DND-41 (cell line): ENCODE measurements at regions not wholly inside any gene's neighbourhood (a gene's known extent, or its start where the extent isn't known, plus 50 kb on each side); places are given as distances from the start of the nearest gene placed in this dataset.

ENCODE experiments used
- EZH2 ChIP-seq: IDR thresholded peaks from 3 replicates; pipeline ENCODE4 v1.6.1; 2012; ENCODE audit warnings: borderline replicate concordance, low read depth, mild to moderate bottlenecking, moderate library complexity, low read length, inconsistent platforms; ENCODE audit not compliant: severe bottlenecking
- TF ChIP-seq, protein P1 (sequence below): IDR thresholded peaks from 2 replicates; pipeline ENCODE4 v1.5.1; 2012; ENCODE audit warnings: borderline replicate concordance, low read length, moderate library complexity, mild to moderate bottlenecking; ENCODE audit not compliant: poor library complexity, severe bottlenecking; ENCODE audit errors: extremely low read depth

DNA sequence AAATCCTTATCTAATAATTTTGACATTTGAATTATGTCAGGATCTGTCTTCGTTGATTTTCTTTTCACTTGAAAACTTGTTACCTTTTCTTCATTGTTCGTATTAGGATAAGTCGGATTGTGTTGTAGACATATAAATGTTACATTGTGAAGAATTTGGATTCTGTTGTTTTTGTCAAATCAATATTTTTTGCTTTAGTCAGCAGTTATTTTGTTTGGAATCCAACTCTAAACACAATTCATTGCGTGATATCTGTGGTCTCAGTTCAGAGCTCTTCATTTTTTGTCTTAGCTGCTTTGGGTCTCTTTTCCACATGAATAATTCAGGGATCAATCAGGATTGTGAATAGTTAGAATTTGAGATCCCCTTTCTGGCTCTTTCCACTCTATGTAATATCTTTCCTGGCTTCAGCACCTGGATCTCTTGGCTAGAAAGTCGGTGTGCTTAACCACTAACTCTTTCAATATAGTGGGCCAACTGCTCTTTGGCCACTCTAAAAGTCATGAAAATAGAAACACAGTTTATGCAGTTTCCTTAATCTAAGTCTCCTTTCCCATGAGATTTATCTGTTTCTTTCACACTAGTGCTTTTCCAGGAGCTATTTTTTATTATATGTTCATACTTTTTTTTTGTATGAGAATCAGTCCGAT lies 2494.2 kb upstream of the PCDH20 start:
- TF ChIP-seq, protein P1, sequence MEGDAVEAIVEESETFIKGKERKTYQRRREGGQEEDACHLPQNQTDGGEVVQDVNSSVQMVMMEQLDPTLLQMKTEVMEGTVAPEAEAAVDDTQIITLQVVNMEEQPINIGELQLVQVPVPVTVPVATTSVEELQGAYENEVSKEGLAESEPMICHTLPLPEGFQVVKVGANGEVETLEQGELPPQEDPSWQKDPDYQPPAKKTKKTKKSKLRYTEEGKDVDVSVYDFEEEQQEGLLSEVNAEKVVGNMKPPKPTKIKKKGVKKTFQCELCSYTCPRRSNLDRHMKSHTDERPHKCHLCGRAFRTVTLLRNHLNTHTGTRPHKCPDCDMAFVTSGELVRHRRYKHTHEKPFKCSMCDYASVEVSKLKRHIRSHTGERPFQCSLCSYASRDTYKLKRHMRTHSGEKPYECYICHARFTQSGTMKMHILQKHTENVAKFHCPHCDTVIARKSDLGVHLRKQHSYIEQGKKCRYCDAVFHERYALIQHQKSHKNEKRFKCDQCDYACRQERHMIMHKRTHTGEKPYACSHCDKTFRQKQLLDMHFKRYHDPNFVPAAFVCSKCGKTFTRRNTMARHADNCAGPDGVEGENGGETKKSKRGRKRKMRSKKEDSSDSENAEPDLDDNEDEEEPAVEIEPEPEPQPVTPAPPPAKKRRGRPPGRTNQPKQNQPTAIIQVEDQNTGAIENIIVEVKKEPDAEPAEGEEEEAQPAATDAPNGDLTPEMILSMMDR, result no peak
- TF ChIP-seq EZH2, result no peak
